ENCODE measurements at regions not wholly inside any gene's neighbourhood (a gene's known extent, or its start where the extent isn't known, plus 50 kb on each side); places are given as distances from the start of the nearest gene placed in this dataset.

DNA sequence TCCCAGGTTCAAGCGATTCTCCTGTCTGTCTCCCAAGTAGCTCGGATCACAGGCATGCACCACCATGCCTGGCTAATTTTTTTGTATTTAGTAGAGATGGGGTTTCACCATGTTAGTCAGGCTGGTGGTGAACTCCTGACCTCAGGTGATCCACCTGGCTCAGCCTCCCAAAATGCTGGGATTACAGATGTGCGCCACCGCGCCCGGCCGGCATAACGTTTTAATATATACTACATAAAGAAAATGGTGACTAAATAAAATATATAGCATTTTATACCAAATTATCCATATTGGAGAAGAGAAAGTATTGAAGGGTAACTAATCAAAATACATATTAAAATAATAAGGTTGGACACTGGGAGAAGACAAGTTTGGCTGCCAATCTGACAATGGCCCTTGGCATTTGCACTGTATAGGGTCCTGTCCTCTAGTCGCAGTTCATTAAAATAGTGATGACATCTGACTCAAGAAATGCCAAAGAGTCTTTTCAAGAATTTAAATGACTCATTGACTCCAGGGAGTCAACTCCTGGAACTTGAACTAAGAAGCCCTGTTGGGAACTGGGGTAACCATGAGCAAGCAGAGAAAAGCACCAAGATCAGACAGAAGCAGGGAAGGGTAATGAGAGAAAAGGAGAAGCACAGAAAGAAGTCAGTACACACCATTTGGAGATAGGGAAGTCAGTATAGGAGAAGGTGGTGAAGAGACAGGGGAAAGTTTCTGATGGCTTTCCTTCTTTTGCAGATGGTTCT lies 91.1 kb downstream of the CH25H start:
- no peak for TF ChIP-seq POLR2A (IDR thresholded peaks at IDR 0.05; ENCODE audit: low read length)
- TF ChIP-seq GATA1 (IDR thresholded peaks at IDR 0.05; ENCODE audit: low read depth, low read length) = no peak

Data from erythroblast (primary cell).